ENCODE measurements at regions not wholly inside any gene's neighbourhood (a gene's known extent, or its start where the extent isn't known, plus 50 kb on each side); places are given as distances from the start of the nearest gene placed in this dataset.
A peak's percentile ranks its signal among the peaks of the same experiment; 100 is the strongest.

- Histone ChIP-seq H3K36me3 (no peaks in the 10 kb centered on the region), H3K4me1 (no peaks in the 10 kb centered on the region)
- no peak for TF ChIP-seq CTCF (IDR thresholded peaks at IDR 0.05)
Observed at GRCh38 chr4:72858328-72858727, 211.2 kb downstream of the COX18 start.

GRCh38 chr4:72857787-72858186, 211.7 kb downstream of the COX18 start:
- Histone ChIP-seq H3K4me1 (no peaks in the 10 kb centered on the region), H3K27me3 (no peaks in the 10 kb centered on the region), H3K9me3 (no peaks in the 10 kb centered on the region), H3K36me3 (no peaks in the 10 kb centered on the region), H3K27ac (no peak overlapping the region), H3K4me3 (no peak overlapping the region)
- intact Hi-C loops (cut with DNase I), result no loop called here
- 28 to 37% methylated on average over 2 of the region's 2 CpGs for WGBS, 2 donors
- TF ChIP-seq CTCF (IDR thresholded peaks at IDR 0.05), result no peak
- ATAC-seq (peak in 1 of 8 donors; percentile 26), DNase-seq (no peak)

More at GRCh38 chr4:72858328-72858727, 211.2 kb downstream of the COX18 start:
- no peaks in the 10 kb centered on the region for H3K9me3 ChIP-seq
- no peak overlapping the region for H3K27ac ChIP-seq
- ATAC-seq, result no peak
- no peak for DNase-seq
- H3K4me3 ChIP-seq, result no peak overlapping the region
- H3K27me3 ChIP-seq, result no peaks in the 10 kb centered on the region
- WGBS, 2 donors, result 85% methylated on average over 4 of the region's 4 CpGs
- intact Hi-C loops (cut with DNase I), result no loop called here

GRCh38 chr4:72857216-72857615, 212.3 kb downstream of the COX18 start:
- Histone ChIP-seq H3K27ac (no peak overlapping the region), H3K9me3 (no peaks in the 10 kb centered on the region), H3K4me1 (no peaks in the 10 kb centered on the region), H3K4me3 (no peak overlapping the region), H3K27me3 (no peaks in the 10 kb centered on the region), H3K36me3 (no peaks in the 10 kb centered on the region)
- intact Hi-C loops (cut with DNase I), result no loop called here
- DNase-seq, result no peak
- no peak for ATAC-seq
- TF ChIP-seq CTCF (IDR thresholded peaks at IDR 0.05), result no peak
- WGBS, 2 donors, result 60 to 75% methylated on average over 1 of the region's 1 CpG

GRCh38 chr4:72846280-72847111, 223.0 kb downstream of the COX18 start:
- Histone ChIP-seq H3K27me3 (no peaks in the 10 kb centered on the region), H3K4me1 (peaks cover 0 to 8% (median 0%) of the 10 kb centered on the region in 9 donors), H3K4me3 (no peak overlapping the region), H3K27ac (no peak overlapping the region), H3K9me3 (peaks cover 0 to 8% (median 0%) of the 10 kb centered on the region in 11 donors), H3K36me3 (no peaks in the 10 kb centered on the region)
- TF ChIP-seq CTCF (IDR thresholded peaks at IDR 0.05), result no peak
- intact Hi-C loops (cut with DNase I), result no loop called here
- no peak for DNase-seq
- WGBS, 2 donors, result 49 to 52% methylated on average over 12 of the region's 12 CpGs
- ATAC-seq, result no peak
